ENCODE measurements at regions not wholly inside any gene's neighbourhood (a gene's known extent, or its start where the extent isn't known, plus 50 kb on each side); places are given as distances from the start of the nearest gene placed in this dataset.
A peak's percentile ranks its signal among the peaks of the same experiment; 100 is the strongest.

DNA sequence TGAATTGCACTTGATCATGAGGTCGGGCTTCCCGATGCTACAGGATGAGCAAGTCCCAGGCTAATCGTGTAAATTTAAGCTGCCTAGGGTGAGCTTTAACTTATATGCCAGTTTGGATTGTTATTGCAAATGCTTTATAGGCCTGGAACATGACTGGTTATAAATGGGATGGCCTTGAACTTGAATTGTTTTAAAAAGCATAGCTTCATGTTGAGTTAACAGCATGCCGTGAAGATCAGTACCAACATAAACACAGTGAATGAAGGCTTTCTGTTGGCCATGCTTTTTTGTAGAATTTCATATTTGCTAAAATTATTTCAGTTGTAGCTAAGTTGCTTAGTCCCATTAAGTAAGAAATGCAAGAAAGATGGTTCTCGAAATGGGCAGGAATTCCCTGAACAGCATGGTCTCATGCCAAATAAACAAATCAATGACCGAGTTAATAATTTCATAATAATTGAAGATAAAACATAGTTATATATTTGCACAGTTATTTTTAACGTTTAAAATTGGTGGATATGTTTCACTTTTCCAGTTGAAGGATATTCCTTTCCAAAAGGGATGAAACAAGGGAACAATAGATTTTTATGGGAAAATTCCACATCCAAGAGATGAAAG, 76.6 kb upstream of the ARID1B start:
- H3K27me3 Mint-ChIP-seq, result peaks cover 1 to 16% (median 4%) of the 10 kb centered on the region in 5 donors
- CTCF ChIA-PET, result no interaction called here
- POLR2A ChIA-PET, result interaction anchor here (0.6 to 1.2 kb wide), 2 partner anchors 13 to 955 kb away, joined by 3 to 4 read pairs; no protein-coding TSS in a partner anchor
- no peak overlapping the region for H3K4me3 ChIP-seq (ENCODE audit: low read length)
- H3K27ac Mint-ChIP-seq, result no peak overlapping the region
- no peaks in the 10 kb centered on the region for H3K27me3 ChIP-seq (ENCODE audit: control insufficient read depth in 2 of 2, insufficient read depth in 2 of 2, low read length in 2 of 2)
- H3K9me3 Mint-ChIP-seq, result no peaks in the 10 kb centered on the region
- peaks cover 0 to 22% (median 0%) of the 10 kb centered on the region in 7 donors for H3K4me1 Mint-ChIP-seq
- ATAC-seq (no peak), DNase-seq (no peak)
- no peaks in the 10 kb centered on the region for H3K36me3 Mint-ChIP-seq
- H3K4me1 ChIP-seq (ENCODE audit: control insufficient read depth in 2 of 2, insufficient read depth in 2 of 2, low read length in 2 of 2), result no peaks in the 10 kb centered on the region
- H3K36me3 ChIP-seq (ENCODE audit: control insufficient read depth in 2 of 3, insufficient read depth in 3 of 3, low read length in 3 of 3), result no peaks in the 10 kb centered on the region
- intact Hi-C loops (cut with micrococcal nuclease), result no loop called here
- H3K9me3 ChIP-seq (ENCODE audit: control insufficient read depth in 2 of 3, low read length in 3 of 3), result no peaks in the 10 kb centered on the region
- no peak overlapping the region for H3K27ac ChIP-seq (ENCODE audit: low read depth, low read length)
- no peak overlapping the region for H3K4me3 Mint-ChIP-seq

DNA sequence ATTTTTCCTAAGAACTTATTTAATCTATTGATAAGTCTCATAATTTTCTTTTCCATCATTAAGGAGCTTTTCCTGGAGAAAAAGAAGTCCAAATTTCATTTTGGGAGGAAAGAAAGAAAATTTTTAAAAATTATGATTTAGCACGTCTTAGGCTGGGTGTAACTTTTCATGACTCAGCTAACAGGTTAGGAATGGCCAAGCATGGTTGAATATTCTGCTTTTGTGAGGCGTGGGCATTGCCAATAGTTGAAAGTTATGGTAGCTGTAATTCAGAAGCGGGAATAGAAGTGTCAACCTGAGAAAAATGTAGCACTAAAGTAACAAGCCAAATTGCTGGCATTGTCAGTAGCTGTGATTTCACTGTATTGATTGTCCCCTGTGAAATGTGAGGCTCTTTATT, 77.2 kb upstream of the ARID1B start:
- ChIA-PET CTCF (no interaction called here), POLR2A (interaction anchor here (1.2 kb wide), 1 partner anchor 14 kb away, joined by 4 read pairs; no protein-coding TSS in a partner anchor)
- DNase-seq, result no peak

DNA sequence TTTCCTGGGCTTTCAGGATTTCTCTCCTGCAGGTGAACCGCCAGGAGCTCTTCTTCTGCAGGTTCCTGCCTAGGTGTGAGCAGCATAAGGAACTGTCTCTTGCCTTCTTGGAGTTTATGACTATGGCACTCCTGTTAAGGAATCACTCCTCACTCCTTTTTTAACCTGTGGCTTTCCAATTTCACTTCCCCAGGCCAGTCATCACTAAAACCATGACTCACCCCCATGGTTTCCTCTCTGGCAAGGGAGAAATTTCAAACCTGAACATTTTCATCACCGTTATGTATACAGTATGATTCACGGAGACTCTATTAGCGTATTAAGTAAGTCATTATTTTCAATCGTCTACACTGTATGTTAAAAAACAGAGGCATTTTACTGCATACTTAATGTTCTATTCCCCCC, 78.2 kb upstream of the ARID1B start:
- DNase-seq (no peak), ATAC-seq (peak; percentile 60)
- no peaks in the 10 kb centered on the region for H3K4me1 ChIP-seq (ENCODE audit: control insufficient read depth in 2 of 2, insufficient read depth in 2 of 2, low read length in 2 of 2)
- no peak overlapping the region for H3K27ac ChIP-seq (ENCODE audit: low read depth, low read length)
- Mint-ChIP-seq H3K27ac (no peak overlapping the region), H3K9me3 (no peaks in the 10 kb centered on the region), H3K4me1 (peaks cover 0 to 22% (median 0%) of the 10 kb centered on the region in 7 donors), H3K27me3 (peaks cover 0 to 15% (median 5%) of the 10 kb centered on the region in 5 donors), H3K36me3 (no peaks in the 10 kb centered on the region), H3K4me3 (no peak overlapping the region)
- CTCF ChIA-PET, result no interaction called here
- intact Hi-C loops (cut with micrococcal nuclease), result no loop called here
- POLR2A ChIA-PET, result no interaction called here
- no peaks in the 10 kb centered on the region for H3K9me3 ChIP-seq (ENCODE audit: control insufficient read depth in 2 of 3, low read length in 3 of 3)
- H3K36me3 ChIP-seq (ENCODE audit: control insufficient read depth in 2 of 3, insufficient read depth in 3 of 3, low read length in 3 of 3), result no peaks in the 10 kb centered on the region
- no peak overlapping the region for H3K4me3 ChIP-seq (ENCODE audit: low read length)
- H3K27me3 ChIP-seq (ENCODE audit: control insufficient read depth in 2 of 2, insufficient read depth in 2 of 2, low read length in 2 of 2), result no peaks in the 10 kb centered on the region

More for the DNA sequence above, 77.2 kb upstream of the ARID1B start:
- H3K4me1 Mint-ChIP-seq, result peaks cover 0 to 22% (median 0%) of the 10 kb centered on the region in 7 donors
- no peak for ATAC-seq
- intact Hi-C loops (cut with micrococcal nuclease), result no loop called here
- no peaks in the 10 kb centered on the region for H3K9me3 ChIP-seq (ENCODE audit: control insufficient read depth in 2 of 3, low read length in 3 of 3)
- no peak overlapping the region for H3K4me3 Mint-ChIP-seq
- no peak overlapping the region for H3K27ac Mint-ChIP-seq
- no peaks in the 10 kb centered on the region for H3K36me3 ChIP-seq (ENCODE audit: control insufficient read depth in 2 of 3, insufficient read depth in 3 of 3, low read length in 3 of 3)
- H3K36me3 Mint-ChIP-seq, result no peaks in the 10 kb centered on the region
- H3K4me1 ChIP-seq (ENCODE audit: control insufficient read depth in 2 of 2, insufficient read depth in 2 of 2, low read length in 2 of 2), result no peaks in the 10 kb centered on the region
- peaks cover 0 to 15% (median 5%) of the 10 kb centered on the region in 5 donors for H3K27me3 Mint-ChIP-seq
- no peaks in the 10 kb centered on the region for H3K9me3 Mint-ChIP-seq
- H3K27me3 ChIP-seq (ENCODE audit: control insufficient read depth in 2 of 2, insufficient read depth in 2 of 2, low read length in 2 of 2), result no peaks in the 10 kb centered on the region
- no peak overlapping the region for H3K27ac ChIP-seq (ENCODE audit: low read depth, low read length)
- no peak overlapping the region for H3K4me3 ChIP-seq (ENCODE audit: low read length)

DNA sequence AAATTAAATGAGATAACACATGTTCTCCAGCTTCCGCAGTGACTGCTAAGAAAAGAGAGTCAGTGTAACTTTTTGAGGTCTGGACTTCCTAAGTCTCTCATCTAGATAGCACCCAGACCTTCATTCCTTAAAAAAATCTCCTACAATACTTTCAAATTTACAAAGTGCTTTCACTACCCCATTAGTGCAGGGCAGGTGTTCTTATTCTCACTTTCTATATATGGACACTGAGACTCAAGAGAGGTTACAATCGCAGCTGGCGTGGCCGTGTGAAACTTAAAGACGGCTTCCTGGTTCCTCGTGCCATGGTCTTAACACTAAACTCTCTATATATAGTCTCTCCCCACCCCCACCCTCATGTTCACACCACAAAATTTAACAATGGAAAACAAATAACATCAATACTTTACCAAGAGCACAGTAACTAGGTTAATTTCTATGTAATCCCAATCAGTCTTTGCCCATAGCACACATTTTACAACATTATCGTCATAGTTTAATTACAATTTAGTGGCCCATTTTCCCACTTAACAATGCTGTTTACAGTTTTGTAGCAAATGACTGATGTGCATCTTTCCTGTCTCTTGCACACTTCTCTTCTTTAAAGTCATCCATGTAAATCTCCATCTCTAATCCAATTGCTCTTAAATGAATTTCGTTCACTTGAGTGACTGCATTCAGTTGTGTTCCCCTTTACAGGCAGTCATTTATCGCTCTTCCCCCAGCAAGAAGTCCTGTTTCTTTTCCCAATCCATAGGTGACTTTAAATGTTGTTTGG, 78.8 kb upstream of the ARID1B start:
- Histone ChIP-seq H3K27ac (ENCODE audit: low read depth, low read length) (no peak overlapping the region), H3K36me3 (ENCODE audit: control insufficient read depth in 2 of 3, insufficient read depth in 3 of 3, low read length in 3 of 3) (no peaks in the 10 kb centered on the region), H3K4me3 (ENCODE audit: low read length) (no peak overlapping the region), H3K27me3 (ENCODE audit: control insufficient read depth in 2 of 2, insufficient read depth in 2 of 2, low read length in 2 of 2) (no peaks in the 10 kb centered on the region), H3K4me1 (ENCODE audit: control insufficient read depth in 2 of 2, insufficient read depth in 2 of 2, low read length in 2 of 2) (no peaks in the 10 kb centered on the region), H3K9me3 (ENCODE audit: control insufficient read depth in 2 of 3, low read length in 3 of 3) (no peaks in the 10 kb centered on the region)
- ChIA-PET CTCF (no interaction called here), POLR2A (interaction anchor here (1.1 kb wide), 1 partner anchor 12 kb away, joined by 3 read pairs; no protein-coding TSS in a partner anchor)
- no peak for DNase-seq
- Mint-ChIP-seq H3K4me1 (peaks cover 0 to 22% (median 0%) of the 10 kb centered on the region in 7 donors), H3K9me3 (no peaks in the 10 kb centered on the region), H3K4me3 (no peak overlapping the region), H3K27me3 (peaks cover 0 to 15% (median 5%) of the 10 kb centered on the region in 5 donors), H3K36me3 (no peaks in the 10 kb centered on the region), H3K27ac (no peak overlapping the region)
- intact Hi-C loops (cut with micrococcal nuclease), result no loop called here
- no peak for ATAC-seq

DNA sequence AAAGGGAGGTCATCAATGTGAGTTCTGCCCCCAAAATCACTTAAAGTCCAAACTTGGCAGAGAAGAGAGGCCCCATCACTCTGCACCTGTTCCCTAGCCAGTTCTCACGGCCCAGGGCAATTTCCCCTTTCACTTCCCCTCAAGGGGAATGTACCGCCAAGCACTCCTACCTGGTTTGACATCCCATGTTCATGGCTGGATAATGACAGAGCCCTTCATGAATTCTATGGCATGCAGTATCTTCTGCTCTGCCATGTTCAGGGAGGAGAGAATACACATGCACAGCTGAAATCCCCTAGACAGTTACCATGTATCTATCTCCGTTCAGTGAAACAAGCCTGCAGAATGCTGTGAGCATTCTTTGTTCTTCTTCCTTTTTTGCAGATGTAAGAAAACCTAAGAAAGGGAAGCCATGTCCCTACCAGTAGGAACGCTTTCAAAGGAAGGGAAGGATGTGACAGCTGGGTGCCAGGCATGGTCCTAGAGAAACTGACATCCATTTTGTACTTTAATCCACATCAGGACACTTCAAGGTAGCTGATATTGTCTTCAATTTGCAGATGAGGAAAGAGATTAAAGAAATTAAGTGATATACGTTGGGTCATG, 79.8 kb upstream of the ARID1B start:
- no peak for DNase-seq
- ChIA-PET CTCF (no interaction called here), POLR2A (interaction anchor here (1.1 kb wide), 1 partner anchor 11 kb away, joined by 3 read pairs; no protein-coding TSS in a partner anchor)
- no peak overlapping the region for H3K27ac Mint-ChIP-seq
- H3K4me3 Mint-ChIP-seq, result no peak overlapping the region
- no peaks in the 10 kb centered on the region for H3K36me3 ChIP-seq (ENCODE audit: control insufficient read depth in 2 of 3, insufficient read depth in 3 of 3, low read length in 3 of 3)
- no peaks in the 10 kb centered on the region for H3K27me3 ChIP-seq (ENCODE audit: control insufficient read depth in 2 of 2, insufficient read depth in 2 of 2, low read length in 2 of 2)
- no peaks in the 10 kb centered on the region for H3K9me3 ChIP-seq (ENCODE audit: control insufficient read depth in 2 of 3, low read length in 3 of 3)
- ATAC-seq, result peak; percentile 41
- H3K9me3 Mint-ChIP-seq, result no peaks in the 10 kb centered on the region
- no peak overlapping the region for H3K4me3 ChIP-seq (ENCODE audit: low read length)
- H3K36me3 Mint-ChIP-seq, result no peaks in the 10 kb centered on the region
- H3K27ac ChIP-seq (ENCODE audit: low read depth, low read length), result no peak overlapping the region
- intact Hi-C loops (cut with micrococcal nuclease), result no loop called here
- peaks cover 0 to 22% (median 0%) of the 10 kb centered on the region in 7 donors for H3K4me1 Mint-ChIP-seq
- H3K27me3 Mint-ChIP-seq, result peaks cover 0 to 14% (median 5%) of the 10 kb centered on the region in 5 donors
- H3K4me1 ChIP-seq (ENCODE audit: control insufficient read depth in 2 of 2, insufficient read depth in 2 of 2, low read length in 2 of 2), result no peaks in the 10 kb centered on the region

DNA sequence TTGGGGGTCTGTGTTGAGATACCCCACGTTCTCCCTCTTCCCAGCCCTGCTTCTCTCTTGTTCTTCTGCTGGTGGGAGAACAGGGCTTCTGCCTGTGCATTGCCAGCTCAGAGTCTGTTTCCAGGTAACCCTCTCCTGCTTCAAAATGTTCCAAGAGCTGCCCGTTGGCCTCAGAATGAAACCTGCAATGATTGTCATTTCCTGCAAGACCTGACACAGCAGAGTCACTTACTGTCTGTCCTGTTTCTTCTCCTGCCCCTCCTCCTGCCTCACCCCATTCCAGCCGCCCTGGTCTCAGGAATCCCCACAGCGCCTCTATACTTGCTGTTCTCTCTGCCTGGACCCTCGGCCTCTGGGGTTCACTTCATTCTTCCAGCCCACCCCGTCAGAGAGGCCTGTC, 81.4 kb upstream of the ARID1B start:
- Histone ChIP-seq H3K9me3 (ENCODE audit: control insufficient read depth in 2 of 3, low read length in 3 of 3) (no peaks in the 10 kb centered on the region), H3K27me3 (ENCODE audit: control insufficient read depth in 2 of 2, insufficient read depth in 2 of 2, low read length in 2 of 2) (no peaks in the 10 kb centered on the region), H3K36me3 (ENCODE audit: control insufficient read depth in 2 of 3, insufficient read depth in 3 of 3, low read length in 3 of 3) (no peaks in the 10 kb centered on the region), H3K4me1 (ENCODE audit: control insufficient read depth in 2 of 2, insufficient read depth in 2 of 2, low read length in 2 of 2) (no peaks in the 10 kb centered on the region), H3K27ac (ENCODE audit: low read depth, low read length) (no peak overlapping the region), H3K4me3 (ENCODE audit: low read length) (no peak overlapping the region)
- H3K27me3 Mint-ChIP-seq, result peaks cover 0 to 10% (median 5%) of the 10 kb centered on the region in 5 donors
- no peaks in the 10 kb centered on the region for H3K36me3 Mint-ChIP-seq
- DNase-seq (no peak), ATAC-seq (no peak)
- peak overlapping the region in 1 of 9 donors; percentile 3 for H3K27ac Mint-ChIP-seq
- intact Hi-C loops (cut with micrococcal nuclease), result no loop called here
- H3K9me3 Mint-ChIP-seq, result no peaks in the 10 kb centered on the region
- H3K4me3 Mint-ChIP-seq, result no peak overlapping the region
- POLR2A ChIA-PET, result interaction anchor here (0.8 kb wide), 1 partner anchor 9 kb away, joined by 4 read pairs; no protein-coding TSS in a partner anchor
- CTCF ChIA-PET, result no interaction called here
- peaks cover 0 to 22% (median 0%) of the 10 kb centered on the region in 7 donors for H3K4me1 Mint-ChIP-seq

All from naive thymus-derived CD4-positive, alpha-beta T cell (primary cell).